HL-60 (cell line): ENCODE measurements at regions not wholly inside any gene's neighbourhood (a gene's known extent, or its start where the extent isn't known, plus 50 kb on each side); places are given as distances from the start of the nearest gene placed in this dataset.

Experiments used
- CTCF ChIP-seq: IDR thresholded peaks from one replicate; pipeline ENCODE4 v1.5.1; 2011; ENCODE audit warnings: low read length, control low read depth, inconsistent platforms; ENCODE audit not compliant: insufficient read depth
- GABPA ChIP-seq: IDR thresholded peaks from 2 replicates; pipeline ENCODE4 v1.6.1; 2012; ENCODE audit warnings: low read depth
- POLR2AphosphoS5 ChIP-seq: IDR thresholded peaks from 2 replicates; pipeline ENCODE4 v1.6.1; 2012; ENCODE audit warnings: low read depth
- REST ChIP-seq: IDR thresholded peaks from 2 replicates; pipeline ENCODE4 v1.6.1; 2012; ENCODE audit warnings: low read depth; ENCODE audit not compliant: insufficient replicate concordance

- no peak for TF ChIP-seq CTCF
- no peak for TF ChIP-seq POLR2AphosphoS5
- no peak for TF ChIP-seq REST
- no peak for TF ChIP-seq GABPA
These were observed 248.1 kb upstream of the CHRNA7 start for GRCh38 chr15:31782016-31782783.
